Fibroblast of pulmonary artery (primary cell): ENCODE measurements at regions not wholly inside any gene's neighbourhood (a gene's known extent, or its start where the extent isn't known, plus 50 kb on each side); places are given as distances from the start of the nearest gene placed in this dataset.
A peak's percentile ranks its signal among the peaks of the same experiment; 100 is the strongest.

ENCODE experiments used
- DNase-seq: peaks from one replicate; pipeline ENCODE4 v3.0.0-alpha.2; 2010; ENCODE audit warnings: low read depth
- H3K4me3 ChIP-seq: replicated peaks from 2 replicates; pipeline ENCODE4 v1.5.1; 2011; ENCODE audit warnings: low read depth, mild to moderate bottlenecking, control low read depth, low read length, moderate library complexity
- CTCF ChIP-seq: IDR thresholded peaks from 2 replicates; pipeline ENCODE4 v1.5.1; 2011; ENCODE audit warnings: mild to moderate bottlenecking, control low read depth, low read length, inconsistent platforms; ENCODE audit errors: missing control alignments

- no peak for TF ChIP-seq CTCF
- H3K4me3 ChIP-seq = no peak overlapping the region
- DNase-seq = peak; percentile 39
Observed at GRCh38 chr16:72554935-72555334, 383.0 kb upstream of the PMFBP1 start.

- no peak for DNase-seq
- no peak for TF ChIP-seq CTCF
Observed at GRCh38 chr16:72552654-72553053, 380.7 kb upstream of the PMFBP1 start.

GRCh38 chr16:72551649-72552048 lies 379.7 kb upstream of the PMFBP1 start:
- no peak for TF ChIP-seq CTCF
- no peak for DNase-seq
- no peak overlapping the region for H3K4me3 ChIP-seq

More at GRCh38 chr16:72552654-72553053, 380.7 kb upstream of the PMFBP1 start:
- H3K4me3 ChIP-seq = no peak overlapping the region

- no peak overlapping the region for H3K4me3 ChIP-seq
- TF ChIP-seq CTCF = no peak
- DNase-seq = no peak
Observed at GRCh38 chr16:72549878-72550277, 377.9 kb upstream of the PMFBP1 start.

GRCh38 chr16:72542102-72542501 lies 370.1 kb upstream of the PMFBP1 start:
- no peak overlapping the region for H3K4me3 ChIP-seq
- TF ChIP-seq CTCF = no peak
- DNase-seq = no peak

GRCh38 chr16:72537664-72538063 lies 365.7 kb upstream of the PMFBP1 start:
- peak; percentile 55 for DNase-seq
- H3K4me3 ChIP-seq = no peak overlapping the region
- no peak for TF ChIP-seq CTCF

- no peak overlapping the region for H3K4me3 ChIP-seq
- peak; percentile 34 for DNase-seq
- no peak for TF ChIP-seq CTCF
Observed at GRCh38 chr16:72536723-72537435, 364.9 kb upstream of the PMFBP1 start.
